GM12878 (cell line): ENCODE measurements at regions not wholly inside any gene's neighbourhood (a gene's known extent, or its start where the extent isn't known, plus 50 kb on each side); places are given as distances from the start of the nearest gene placed in this dataset.

ENCODE experiments used
- ATAC-seq: fragments of 200-7000 bp; cut with Tn5 transposase; 3 replicates; pipeline ENCODE4 v1.9.1; 2020; ENCODE audit warnings: mild to moderate bottlenecking, moderate library complexity
- BruUV-seq: library from RNA; stranded (reverse); fragments of 400-500 nt; replicated peaks from 2 replicates; lab custom pipeline; 2021; lab: Mats Ljungman, UMichigan
- CTCF ChIA-PET: fragments of 300-600 bp; sonication (Branson Sonifier 250); formaldehyde crosslinking; extraction: SDS; loops from one replicate; lab custom pipeline; 2021; ENCODE audit warnings: inconsistent platforms; lab: Yijun Ruan, JAX
- POLR2A ChIA-PET: fragments of 350-600 bp; formaldehyde crosslinking; extraction: SDS; loops from one replicate; lab custom pipeline; 2021; ENCODE audit warnings: inconsistent platforms; lab: Charles Lee
- RAD21 ChIA-PET: fragments of 300-600 bp; sonication (Branson Sonifier 250); formaldehyde crosslinking; loops from one replicate; lab custom pipeline; 2023; ENCODE audit warnings: antibody characterized with exemption; ENCODE audit not compliant: unreplicated experiment; lab: Charles Lee
- SMC1A ChIA-PET: fragments of 300-600 bp; sonication (Branson Sonifier 250); formaldehyde crosslinking; loops from one replicate; lab custom pipeline; 2023; ENCODE audit not compliant: unreplicated experiment, uncharacterized antibody; lab: Charles Lee
- DNase-seq: peaks from one replicate; pipeline ENCODE4 v3.0.0-alpha.2; 2011; ENCODE audit warnings: low read depth, low spot score
- FAIRE-seq: peaks from 3 replicates; lab custom pipeline; 2011; peaks lifted over from hg19 to GRCh38; lab: Jason Lieb, UNC
- H2AFZ ChIP-seq: 2 replicates; pipeline ENCODE4 v1.6.0; 2011; ENCODE audit warnings: low read depth, low read length, control low read depth; ENCODE audit not compliant: control insufficient read depth
- H3K27ac ChIP-seq: 2 replicates; pipeline ENCODE4 v1.5.1; 2011; ENCODE audit warnings: control low read depth; ENCODE audit not compliant: control insufficient read depth, insufficient read depth
- H3K27me3 ChIP-seq, 2 experiments: replicated peaks in 1 of 2; 2 replicates each; pipeline versions ENCODE4 v1.6.0 to v1.6.1; 2011; ENCODE audit warnings: low read length in 1 of 2; ENCODE audit not compliant: control insufficient read depth in 2 of 2, insufficient read depth in 2 of 2
- H3K36me3 ChIP-seq, 2 experiments: 2 replicates each; pipeline ENCODE4 v1.5.1; 2011; ENCODE audit warnings: low read length in 1 of 2; ENCODE audit not compliant: control insufficient read depth in 2 of 2, insufficient read depth in 2 of 2
- H3K4me1 ChIP-seq: 2 replicates; pipeline ENCODE4 v1.6.1; 2011; ENCODE audit warnings: mild to moderate bottlenecking, low read length, moderate library complexity, mixed read lengths; ENCODE audit not compliant: control insufficient read depth, insufficient read depth
- H3K4me2 ChIP-seq: 2 replicates; pipeline ENCODE4 v1.6.0; 2011; ENCODE audit warnings: control low read depth; ENCODE audit not compliant: control insufficient read depth, insufficient read depth
- H3K4me3 ChIP-seq: fragments of 200-600 bp; sonication (generic); 2 replicates; pipeline ENCODE4 v1.5.1; 2016
- H3K79me2 ChIP-seq: 2 replicates; pipeline ENCODE4 v1.6.0; 2011; ENCODE audit warnings: low read length; ENCODE audit not compliant: control insufficient read depth, insufficient read depth
- H3K9ac ChIP-seq: 2 replicates; pipeline ENCODE4 v1.8.0; 2011; ENCODE audit warnings: low read length, control low read depth, mixed read lengths; ENCODE audit not compliant: control insufficient read depth, insufficient read depth
- H3K9me3 ChIP-seq: replicated peaks from 3 replicates; pipeline ENCODE4 v1.5.1; 2011; ENCODE audit warnings: mild to moderate bottlenecking, low read length; ENCODE audit not compliant: control insufficient read depth, insufficient read depth
- H4K20me1 ChIP-seq: 2 replicates; pipeline ENCODE4 v1.6.0; 2011; ENCODE audit not compliant: control insufficient read depth, insufficient read depth
- FOXM1 ChIP-seq: IDR thresholded peaks from 2 replicates; pipeline ENCODE4 v1.6.1; 2012; ENCODE audit warnings: low read depth, mild to moderate bottlenecking, inconsistent platforms, low read length, moderate library complexity
- HDGF ChIP-seq: fragments of 450-650 bp; IDR thresholded peaks from 2 replicates; pipeline ENCODE4 v1.6.1; 2016; ENCODE audit warnings: antibody characterized with exemption
- JUNB ChIP-seq: IDR thresholded peaks from 2 replicates; pipeline ENCODE4 v1.6.1; 2016; ENCODE audit warnings: antibody characterized with exemption, mild to moderate bottlenecking
- KLF5 ChIP-seq: fragments of 450-650 bp; IDR thresholded peaks from 2 replicates; pipeline ENCODE4 v1.6.1; 2014; ENCODE audit warnings: mild to moderate bottlenecking; ENCODE audit not compliant: partially characterized antibody
- LARP7 ChIP-seq: fragments of 450-650 bp; IDR thresholded peaks from 2 replicates; pipeline ENCODE4 v1.6.1; 2017; ENCODE audit warnings: mild to moderate bottlenecking
- MTA2 ChIP-seq: fragments of 450-650 bp; IDR thresholded peaks from 2 replicates; pipeline ENCODE4 v1.6.1; 2016; ENCODE audit warnings: low read depth, mild to moderate bottlenecking, moderate library complexity
- NFYA ChIP-seq: IDR thresholded peaks from 2 replicates; pipeline ENCODE4 v1.6.1; 2011; ENCODE audit warnings: low read depth, mild to moderate bottlenecking, low read length, improper control_type of control experiment, borderline replicate concordance
- NR2C1 ChIP-seq: fragments of 450-650 bp; IDR thresholded peaks from 2 replicates; pipeline ENCODE4 v1.6.1; 2017; ENCODE audit warnings: antibody characterized with exemption, mild to moderate bottlenecking, moderate library complexity
- POU2F2 ChIP-seq: IDR thresholded peaks from 3 replicates; pipeline ENCODE4 v1.6.1; 2011; ENCODE audit warnings: low read depth, mild to moderate bottlenecking, low read length, borderline replicate concordance
- RAD51 ChIP-seq: fragments of 450-650 bp; IDR thresholded peaks from 2 replicates; pipeline ENCODE4 v1.6.1; 2016; ENCODE audit warnings: moderate library complexity, mild to moderate bottlenecking, inconsistent platforms
- SREBF1 ChIP-seq: IDR thresholded peaks from 2 replicates; pipeline ENCODE4 v1.6.1; 2012; ENCODE audit warnings: mild to moderate bottlenecking, low read length
- ZNF622 ChIP-seq: fragments of 450-650 bp; IDR thresholded peaks from 2 replicates; pipeline ENCODE4 v1.6.1; 2017; ENCODE audit warnings: mild to moderate bottlenecking, inconsistent platforms
- ZZZ3 ChIP-seq: IDR thresholded peaks from 2 replicates; pipeline ENCODE4 v1.6.1; 2011; ENCODE audit warnings: low read depth; ENCODE audit not compliant: control insufficient read depth, insufficient read length
- WGBS: methylation state at CpG from one replicate; pipeline ENCODE4 v1.1.6; 2016; ENCODE audit warnings: low lambda C conversion rate; ENCODE audit not compliant: insufficient replicate concordance, insufficient coverage; ENCODE audit errors: missing lambda C conversion rate; 5-methylcytosine and 5-hydroxymethylcytosine counted together
- in situ Hi-C: fragments of 300-500 bp; cut with MboI; formaldehyde crosslinking; loops from 9 replicates; pipeline ENCODE4 v1.14.3; 2018; ENCODE audit warnings: mixed read lengths
- intact Hi-C: fragments of 100-400 bp; cut with micrococcal nuclease; formaldehyde crosslinking; loops from one replicate; pipeline ENCODE4 v1.14.2; 2022; ENCODE audit not compliant: unreplicated experiment
- TF ChIP-seq, protein P1 (sequence below): IDR thresholded peaks from 2 replicates; pipeline ENCODE4 v1.6.1; 2012; ENCODE audit warnings: low read depth, low read length, improper control_type of control experiment
- TF ChIP-seq, protein P2 (sequence below): fragments of 450-650 bp; IDR thresholded peaks from 2 replicates; pipeline ENCODE4 v1.6.1; 2014; ENCODE audit warnings: mild to moderate bottlenecking
- TF ChIP-seq, protein P3 (sequence below): fragments of 450-650 bp; formaldehyde crosslinking; IDR thresholded peaks from 2 replicates; pipeline ENCODE4 v1.5.0; 2022; ENCODE audit warnings: mild to moderate bottlenecking, missing genetic modification characterization

DNA sequence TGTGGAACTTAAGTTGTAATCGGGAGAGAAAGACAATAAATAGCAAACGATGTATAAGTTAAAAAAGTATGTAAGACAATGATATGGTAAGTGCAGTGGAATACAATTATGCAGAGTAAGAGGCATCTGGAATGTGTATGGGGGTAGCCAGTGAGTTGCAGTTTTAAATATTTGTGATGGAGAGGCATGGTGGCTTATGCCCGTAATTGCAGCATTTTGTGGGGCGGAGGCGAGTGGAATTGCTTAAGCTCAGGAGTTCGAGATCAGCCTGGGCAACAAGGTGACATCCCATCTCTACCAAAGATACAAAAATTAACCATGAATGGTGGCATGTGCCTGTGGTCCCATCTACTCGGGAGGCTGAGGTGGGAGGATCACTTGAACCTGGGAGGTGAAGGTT is 52.5 kb upstream of the WDFY3 start:
- Histone ChIP-seq H3K4me2 (no peak overlapping the region), H3K9me3 (no peaks in the 10 kb centered on the region), H4K20me1 (no peaks in the 10 kb centered on the region), H3K9ac (no peak overlapping the region), H3K4me1 (no peaks in the 10 kb centered on the region), H3K36me3 (no peaks in the 10 kb centered on the region), H3K27ac (no peak overlapping the region), H3K79me2 (no peaks in the 10 kb centered on the region), H2AFZ (no peak overlapping the region), H3K27me3 (no peaks in the 10 kb centered on the region), H3K4me3 (no peak overlapping the region)
- 37% methylated on average over 7 of the region's 7 CpGs for WGBS
- ChIA-PET CTCF (interaction anchor here (1.4 kb wide), 1 partner anchor 16 kb away, joined by 3 read pairs; no protein-coding TSS in a partner anchor), POLR2A (no interaction called here), RAD21 (no interaction called here), SMC1A (no interaction called here)
- DNase-seq (no peak), ATAC-seq (no peak), FAIRE-seq (no peak)
- intact Hi-C loops (no loop called here), in situ Hi-C loops (no loop called here)
- no TSS peak for BruUV-seq
- TF ChIP-seq FOXM1 (no peak), NFYA (no peak)

DNA sequence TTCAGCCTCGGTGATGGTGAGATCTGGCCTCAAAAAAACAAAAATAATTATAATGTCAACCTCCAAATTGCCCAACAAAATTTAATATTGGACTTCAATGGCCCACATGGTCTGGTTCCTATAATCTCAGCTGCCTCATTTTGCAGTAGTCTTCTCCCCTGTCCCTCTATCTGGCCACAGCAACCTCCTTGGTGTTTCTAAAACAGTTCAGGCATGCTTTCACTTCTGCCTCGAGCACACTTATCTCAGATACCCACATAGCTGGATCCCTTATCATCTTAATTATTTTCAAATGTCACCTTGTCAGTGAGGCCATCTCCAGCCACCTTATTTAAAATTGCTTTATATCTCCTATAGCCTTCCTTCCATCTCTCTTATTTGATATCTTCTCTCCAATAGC is 52.9 kb upstream of the WDFY3 start:
- BruUV-seq, result no TSS peak
- H2AFZ ChIP-seq, result no peak overlapping the region
- H3K9ac ChIP-seq, result no peak overlapping the region
- intact Hi-C loops, result no loop called here
- no peaks in the 10 kb centered on the region for H3K4me1 ChIP-seq
- no peaks in the 10 kb centered on the region for H3K79me2 ChIP-seq
- ATAC-seq, result no peak
- H3K27me3 ChIP-seq, result no peaks in the 10 kb centered on the region
- FAIRE-seq, result no peak
- ChIA-PET POLR2A (no interaction called here), SMC1A (no interaction called here), CTCF (no interaction called here), RAD21 (no interaction called here)
- in situ Hi-C loops, result no loop called here
- WGBS, result 0% methylated on average over 2 of the region's 2 CpGs
- H3K36me3 ChIP-seq, result no peaks in the 10 kb centered on the region
- H3K4me2 ChIP-seq, result no peak overlapping the region
- H3K27ac ChIP-seq, result no peak overlapping the region
- no peak for DNase-seq
- no peaks in the 10 kb centered on the region for H3K9me3 ChIP-seq
- no peak overlapping the region for H3K4me3 ChIP-seq
- H4K20me1 ChIP-seq, result no peaks in the 10 kb centered on the region
- TF ChIP-seq ZNF622, result no peak
- no peak for TF ChIP-seq NFYA
- no peak for TF ChIP-seq POU2F2
- no peak for TF ChIP-seq KLF5
- TF ChIP-seq RAD51, result no peak
- no peak for TF ChIP-seq NR2C1
- TF ChIP-seq HDGF, result no peak
- TF ChIP-seq MTA2, result no peak
- TF ChIP-seq, protein P1, sequence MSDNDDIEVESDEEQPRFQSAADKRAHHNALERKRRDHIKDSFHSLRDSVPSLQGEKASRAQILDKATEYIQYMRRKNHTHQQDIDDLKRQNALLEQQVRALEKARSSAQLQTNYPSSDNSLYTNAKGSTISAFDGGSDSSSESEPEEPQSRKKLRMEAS, result no peak
- TF ChIP-seq LARP7, result no peak
- TF ChIP-seq SREBF1, result no peak
- no peak for TF ChIP-seq ZZZ3
- TF ChIP-seq, protein P2, sequence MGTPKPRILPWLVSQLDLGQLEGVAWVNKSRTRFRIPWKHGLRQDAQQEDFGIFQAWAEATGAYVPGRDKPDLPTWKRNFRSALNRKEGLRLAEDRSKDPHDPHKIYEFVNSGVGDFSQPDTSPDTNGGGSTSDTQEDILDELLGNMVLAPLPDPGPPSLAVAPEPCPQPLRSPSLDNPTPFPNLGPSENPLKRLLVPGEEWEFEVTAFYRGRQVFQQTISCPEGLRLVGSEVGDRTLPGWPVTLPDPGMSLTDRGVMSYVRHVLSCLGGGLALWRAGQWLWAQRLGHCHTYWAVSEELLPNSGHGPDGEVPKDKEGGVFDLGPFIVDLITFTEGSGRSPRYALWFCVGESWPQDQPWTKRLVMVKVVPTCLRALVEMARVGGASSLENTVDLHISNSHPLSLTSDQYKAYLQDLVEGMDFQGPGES, result no peak
- TF ChIP-seq JUNB, result no peak
- TF ChIP-seq, protein P3, sequence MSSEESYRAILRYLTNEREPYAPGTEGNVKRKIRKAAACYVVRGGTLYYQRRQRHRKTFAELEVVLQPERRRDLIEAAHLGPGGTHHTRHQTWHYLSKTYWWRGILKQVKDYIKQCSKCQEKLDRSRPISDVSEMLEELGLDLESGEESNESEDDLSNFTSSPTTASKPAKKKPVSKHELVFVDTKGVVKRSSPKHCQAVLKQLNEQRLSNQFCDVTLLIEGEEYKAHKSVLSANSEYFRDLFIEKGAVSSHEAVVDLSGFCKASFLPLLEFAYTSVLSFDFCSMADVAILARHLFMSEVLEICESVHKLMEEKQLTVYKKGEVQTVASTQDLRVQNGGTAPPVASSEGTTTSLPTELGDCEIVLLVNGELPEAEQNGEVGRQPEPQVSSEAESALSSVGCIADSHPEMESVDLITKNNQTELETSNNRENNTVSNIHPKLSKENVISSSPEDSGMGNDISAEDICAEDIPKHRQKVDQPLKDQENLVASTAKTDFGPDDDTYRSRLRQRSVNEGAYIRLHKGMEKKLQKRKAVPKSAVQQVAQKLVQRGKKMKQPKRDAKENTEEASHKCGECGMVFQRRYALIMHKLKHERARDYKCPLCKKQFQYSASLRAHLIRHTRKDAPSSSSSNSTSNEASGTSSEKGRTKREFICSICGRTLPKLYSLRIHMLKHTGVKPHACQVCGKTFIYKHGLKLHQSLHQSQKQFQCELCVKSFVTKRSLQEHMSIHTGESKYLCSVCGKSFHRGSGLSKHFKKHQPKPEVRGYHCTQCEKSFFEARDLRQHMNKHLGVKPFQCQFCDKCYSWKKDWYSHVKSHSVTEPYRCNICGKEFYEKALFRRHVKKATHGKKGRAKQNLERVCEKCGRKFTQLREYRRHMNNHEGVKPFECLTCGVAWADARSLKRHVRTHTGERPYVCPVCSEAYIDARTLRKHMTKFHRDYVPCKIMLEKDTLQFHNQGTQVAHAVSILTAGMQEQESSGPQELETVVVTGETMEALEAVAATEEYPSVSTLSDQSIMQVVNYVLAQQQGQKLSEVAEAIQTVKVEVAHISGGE (CRISPR knock-in tag), result no peak
